Chondrocyte (in vitro differentiated cells): ENCODE measurements at regions not wholly inside any gene's neighbourhood (a gene's known extent, or its start where the extent isn't known, plus 50 kb on each side); places are given as distances from the start of the nearest gene placed in this dataset.
A peak's percentile ranks its signal among the peaks of the same experiment; 100 is the strongest.

Experiments
- DNase-seq: peaks from one replicate; pipeline ENCODE4 v3.0.0; 2021; ENCODE audit warnings: mixed read lengths, low spot score
- H3K27ac Mint-ChIP-seq: one replicate; pipeline ENCODE4 v1.8.0; 2021; ENCODE audit warnings: mild to moderate bottlenecking, moderate library complexity, mixed read lengths; ENCODE audit not compliant: unreplicated experiment
- H3K27me3 Mint-ChIP-seq: 2 replicates; pipeline ENCODE4 v1.8.0; 2021; ENCODE audit warnings: low read depth, mixed read lengths
- H3K36me3 Mint-ChIP-seq: 2 replicates; pipeline ENCODE4 v1.8.0; 2021; ENCODE audit warnings: low read depth, mixed read lengths
- H3K4me1 Mint-ChIP-seq: 2 replicates; pipeline ENCODE4 v1.8.0; 2021; ENCODE audit warnings: low read depth, mild to moderate bottlenecking, mixed read lengths
- H3K4me3 Mint-ChIP-seq: one replicate; pipeline ENCODE4 v1.8.0; 2021; ENCODE audit warnings: mild to moderate bottlenecking, moderate library complexity, mixed read lengths; ENCODE audit not compliant: unreplicated experiment
- H3K9me3 Mint-ChIP-seq: 2 replicates; pipeline ENCODE4 v1.8.0; 2021; ENCODE audit warnings: low read depth, mixed read lengths
- CTCF ChIP-seq: fragments of 200-600 bp; sonication (generic); IDR thresholded peaks from 2 replicates; pipeline ENCODE4 v1.5.0; 2021; ENCODE audit warnings: antibody characterized with exemption, mild to moderate bottlenecking, moderate library complexity

- Mint-ChIP-seq H3K27ac (no peak overlapping the region), H3K4me3 (no peak overlapping the region), H3K36me3 (no peaks in the 10 kb centered on the region), H3K27me3 (peaks cover 41% of the 10 kb centered on the region), H3K9me3 (peaks cover 30% of the 10 kb centered on the region), H3K4me1 (no peaks in the 10 kb centered on the region)
- no peak for DNase-seq
- TF ChIP-seq CTCF: no peak
Measured at GRCh38 chr15:101590785-101591184, 61.4 kb downstream of the TM2D3 start.

- no peak for TF ChIP-seq CTCF
- Mint-ChIP-seq H3K4me1 (no peaks in the 10 kb centered on the region), H3K27ac (no peak overlapping the region), H3K9me3 (peaks cover 5% of the 10 kb centered on the region), H3K4me3 (no peak overlapping the region), H3K27me3 (peaks cover 16% of the 10 kb centered on the region), H3K36me3 (no peaks in the 10 kb centered on the region)
- no peak for DNase-seq
Measured at GRCh38 chr15:101583284-101583683, 68.9 kb downstream of the TM2D3 start.

GRCh38 chr15:101580431-101580830, 71.8 kb downstream of the TM2D3 start:
- Mint-ChIP-seq H3K36me3 (no peaks in the 10 kb centered on the region), H3K9me3 (peaks cover 5% of the 10 kb centered on the region), H3K4me1 (peaks cover 4% of the 10 kb centered on the region), H3K4me3 (no peak overlapping the region), H3K27me3 (peaks cover 9% of the 10 kb centered on the region), H3K27ac (no peak overlapping the region)
- DNase-seq: no peak
- no peak for TF ChIP-seq CTCF

- H3K27ac Mint-ChIP-seq: no peak overlapping the region
- DNase-seq: no peak
- no peak overlapping the region for H3K4me3 Mint-ChIP-seq
- H3K4me1 Mint-ChIP-seq: peaks cover 10% of the 10 kb centered on the region
- TF ChIP-seq CTCF: no peak
- no peaks in the 10 kb centered on the region for H3K36me3 Mint-ChIP-seq
- H3K27me3 Mint-ChIP-seq: peaks cover 9% of the 10 kb centered on the region
- H3K9me3 Mint-ChIP-seq: peaks cover 5% of the 10 kb centered on the region
Measured at GRCh38 chr15:101579631-101580163, 72.5 kb downstream of the TM2D3 start.

- no peak overlapping the region for H3K27ac Mint-ChIP-seq
- H3K9me3 Mint-ChIP-seq: peaks cover under 1% of the 10 kb centered on the region
- no peak overlapping the region for H3K4me3 Mint-ChIP-seq
- DNase-seq: no peak
- peaks cover 9% of the 10 kb centered on the region for H3K27me3 Mint-ChIP-seq
- peak; percentile 67 for TF ChIP-seq CTCF
- no peaks in the 10 kb centered on the region for H3K36me3 Mint-ChIP-seq
- peaks cover 10% of the 10 kb centered on the region for H3K4me1 Mint-ChIP-seq
Measured at GRCh38 chr15:101578443-101578894, 73.7 kb downstream of the TM2D3 start.
